ENCODE measurements at regions not wholly inside any gene's neighbourhood (a gene's known extent, or its start where the extent isn't known, plus 50 kb on each side); places are given as distances from the start of the nearest gene placed in this dataset.

DNA sequence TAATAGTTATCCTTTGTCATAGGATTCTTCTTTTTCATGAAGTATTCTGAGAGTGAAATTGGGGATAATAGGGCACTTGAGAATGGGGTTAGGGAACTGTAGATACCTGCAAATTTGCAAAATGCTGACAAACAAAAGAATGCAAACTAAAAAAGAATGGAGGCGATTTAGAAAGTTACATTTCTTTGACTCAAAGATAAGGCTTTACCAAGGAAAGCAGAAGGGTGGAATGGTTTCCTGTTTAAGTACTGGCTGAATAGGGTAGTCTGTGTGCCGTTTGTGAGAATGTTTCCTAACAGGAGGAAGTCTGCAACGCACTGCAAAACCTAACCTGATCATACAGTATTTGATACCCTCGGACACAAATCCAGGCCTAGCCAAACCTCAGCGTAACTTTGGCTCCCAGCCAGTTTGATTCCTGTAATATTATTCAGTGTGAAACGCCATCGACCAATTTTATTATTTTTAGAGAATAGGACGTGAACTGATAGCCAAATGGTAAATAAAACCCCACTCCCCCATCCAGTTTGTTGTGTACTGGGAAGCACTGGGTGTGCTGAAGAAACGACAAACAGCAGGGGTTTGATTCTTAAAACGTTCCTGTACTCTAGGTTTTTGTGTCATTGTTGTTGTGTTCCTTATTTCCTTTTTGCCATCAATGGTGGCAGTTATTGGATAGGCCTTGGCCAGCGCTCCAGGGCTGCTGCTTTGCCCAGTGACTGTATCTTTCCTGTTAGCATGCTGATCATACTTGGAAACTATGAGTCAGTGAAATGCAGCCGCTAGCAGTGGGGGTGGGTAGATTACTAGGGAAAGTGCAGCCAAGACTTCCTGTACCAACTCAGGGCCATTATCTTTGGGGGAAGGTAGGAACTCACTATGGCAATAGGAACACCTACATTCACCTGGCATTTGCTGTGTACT is 148.0 kb upstream of the TBL1XR1 start:
- TF ChIP-seq FOXP2 (optimal IDR thresholded peaks at IDR 0.05; ENCODE audit: borderline replicate concordance, extremely low read depth, extremely low read length, insufficient read depth) (peak; percentile 50), POLR2AphosphoS5 (IDR thresholded peaks at IDR 0.05; ENCODE audit: low read depth, low read length) (no peak), TAF1 (IDR thresholded peaks at IDR 0.05; ENCODE audit: borderline replicate concordance, insufficient read depth, low read length) (no peak)
- TF ChIP-seq, protein P1, sequence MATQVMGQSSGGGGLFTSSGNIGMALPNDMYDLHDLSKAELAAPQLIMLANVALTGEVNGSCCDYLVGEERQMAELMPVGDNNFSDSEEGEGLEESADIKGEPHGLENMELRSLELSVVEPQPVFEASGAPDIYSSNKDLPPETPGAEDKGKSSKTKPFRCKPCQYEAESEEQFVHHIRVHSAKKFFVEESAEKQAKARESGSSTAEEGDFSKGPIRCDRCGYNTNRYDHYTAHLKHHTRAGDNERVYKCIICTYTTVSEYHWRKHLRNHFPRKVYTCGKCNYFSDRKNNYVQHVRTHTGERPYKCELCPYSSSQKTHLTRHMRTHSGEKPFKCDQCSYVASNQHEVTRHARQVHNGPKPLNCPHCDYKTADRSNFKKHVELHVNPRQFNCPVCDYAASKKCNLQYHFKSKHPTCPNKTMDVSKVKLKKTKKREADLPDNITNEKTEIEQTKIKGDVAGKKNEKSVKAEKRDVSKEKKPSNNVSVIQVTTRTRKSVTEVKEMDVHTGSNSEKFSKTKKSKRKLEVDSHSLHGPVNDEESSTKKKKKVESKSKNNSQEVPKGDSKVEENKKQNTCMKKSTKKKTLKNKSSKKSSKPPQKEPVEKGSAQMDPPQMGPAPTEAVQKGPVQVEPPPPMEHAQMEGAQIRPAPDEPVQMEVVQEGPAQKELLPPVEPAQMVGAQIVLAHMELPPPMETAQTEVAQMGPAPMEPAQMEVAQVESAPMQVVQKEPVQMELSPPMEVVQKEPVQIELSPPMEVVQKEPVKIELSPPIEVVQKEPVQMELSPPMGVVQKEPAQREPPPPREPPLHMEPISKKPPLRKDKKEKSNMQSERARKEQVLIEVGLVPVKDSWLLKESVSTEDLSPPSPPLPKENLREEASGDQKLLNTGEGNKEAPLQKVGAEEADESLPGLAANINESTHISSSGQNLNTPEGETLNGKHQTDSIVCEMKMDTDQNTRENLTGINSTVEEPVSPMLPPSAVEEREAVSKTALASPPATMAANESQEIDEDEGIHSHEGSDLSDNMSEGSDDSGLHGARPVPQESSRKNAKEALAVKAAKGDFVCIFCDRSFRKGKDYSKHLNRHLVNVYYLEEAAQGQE (IDR thresholded peaks at IDR 0.05; ENCODE audit: insufficient read depth in 1 of 2, low read depth in 2 of 2, low read length in 2 of 2), result peak in 1 of 2 experiments; percentile 68; a peak in 1 of 4 replicates
